ENCODE measurements at regions not wholly inside any gene's neighbourhood (a gene's known extent, or its start where the extent isn't known, plus 50 kb on each side); places are given as distances from the start of the nearest gene placed in this dataset.

GRCh38 chr5:2096887-2097505, 214.3 kb upstream of the IRX4 start:
- no peak for ATAC-seq
- POLR2A ChIA-PET (ENCODE audit: unreplicated experiment) = no interaction called here

GRCh38 chr5:2095011-2095410, 212.3 kb upstream of the IRX4 start:
- peaks cover 3% of the 10 kb centered on the region; the same call in 1 of the 2 replicates for H3K4me1 ChIP-seq (ENCODE audit: insufficient read depth, low read length)
- DNase-seq (no peak), ATAC-seq (no peak)
- H3F3A ChIP-seq (ENCODE audit: low read length, unreplicated experiment) = no peaks in the 10 kb centered on the region
- ChIA-PET POLR2A (ENCODE audit: unreplicated experiment) (no interaction called here), CTCF (no interaction called here)
- no peak overlapping the region for H3K27ac ChIP-seq (ENCODE audit: low read length)
- intact Hi-C loops (cut with micrococcal nuclease) = no loop called here
- no peaks in the 10 kb centered on the region for H3K27me3 ChIP-seq (ENCODE audit: low read length)
- no peaks in the 10 kb centered on the region for H3K9me3 ChIP-seq (ENCODE audit: low read length)
- H3K36me3 ChIP-seq (ENCODE audit: low read depth, low read length) = no peaks in the 10 kb centered on the region
- TF ChIP-seq EZH2phosphoT487 (IDR thresholded peaks at IDR 0.05; ENCODE audit: borderline replicate concordance, low read length) = no peak
- no peak for TF ChIP-seq CTCF (conservative IDR thresholded peaks at IDR 0.05; ENCODE audit: low read depth, low read length)
- TF ChIP-seq EZH2 (IDR thresholded peaks at IDR 0.05; ENCODE audit: low read length, unreplicated experiment) = no peak
- H3K79me2 ChIP-seq (ENCODE audit: low read length) = no peaks in the 10 kb centered on the region
- no TSS peak for BruUV-seq (replicated peaks)
- H4K20me1 ChIP-seq (ENCODE audit: low read length) = no peaks in the 10 kb centered on the region
- H3K9ac ChIP-seq (ENCODE audit: low read length) = no peak overlapping the region
- H3K4me2 ChIP-seq (ENCODE audit: low read length) = no peak overlapping the region
- no peaks in the 10 kb centered on the region for H3K9me2 ChIP-seq (replicated peaks; ENCODE audit: low read length)
- no peak overlapping the region for H2AFZ ChIP-seq (ENCODE audit: low read length)
- H3K4me3 ChIP-seq (ENCODE audit: low read length) = no peak overlapping the region

More at GRCh38 chr5:2096887-2097505, 214.3 kb upstream of the IRX4 start:
- H3K4me2 ChIP-seq (ENCODE audit: low read length) = no peak overlapping the region
- intact Hi-C loops (cut with micrococcal nuclease) = no loop called here
- H3F3A ChIP-seq (ENCODE audit: low read length, unreplicated experiment) = no peaks in the 10 kb centered on the region
- peaks cover 3% of the 10 kb centered on the region; the same call in 1 of the 2 replicates for H3K4me1 ChIP-seq (ENCODE audit: insufficient read depth, low read length)
- no peaks in the 10 kb centered on the region for H3K79me2 ChIP-seq (ENCODE audit: low read length)
- no peak for DNase-seq
- CTCF ChIA-PET = no interaction called here
- no peak overlapping the region for H3K27ac ChIP-seq (ENCODE audit: low read length)
- BruUV-seq (replicated peaks) = no TSS peak
- no peaks in the 10 kb centered on the region for H3K9me2 ChIP-seq (replicated peaks; ENCODE audit: low read length)
- no peaks in the 10 kb centered on the region for H3K9me3 ChIP-seq (ENCODE audit: low read length)
- TF ChIP-seq EZH2 (IDR thresholded peaks at IDR 0.05; ENCODE audit: low read length, unreplicated experiment) (no peak), CTCF (conservative IDR thresholded peaks at IDR 0.05; ENCODE audit: low read depth, low read length) (no peak), EZH2phosphoT487 (IDR thresholded peaks at IDR 0.05; ENCODE audit: borderline replicate concordance, low read length) (no peak)
- no peaks in the 10 kb centered on the region for H3K36me3 ChIP-seq (ENCODE audit: low read depth, low read length)
- H3K9ac ChIP-seq (ENCODE audit: low read length) = no peak overlapping the region
- H2AFZ ChIP-seq (ENCODE audit: low read length) = no peak overlapping the region
- no peak overlapping the region for H3K4me3 ChIP-seq (ENCODE audit: low read length)
- no peaks in the 10 kb centered on the region for H4K20me1 ChIP-seq (ENCODE audit: low read length)
- H3K27me3 ChIP-seq (ENCODE audit: low read length) = 0 out of 2 replicates have a peak, but pooled peaks cover 3% of the 10 kb centered on the region

GRCh38 chr5:2094616-2094995, 211.9 kb upstream of the IRX4 start:
- no peak for DNase-seq
- no peaks in the 10 kb centered on the region for H3K27me3 ChIP-seq (ENCODE audit: low read length)
- BruUV-seq (replicated peaks) = no TSS peak
- H3K4me3 ChIP-seq (ENCODE audit: low read length) = no peak overlapping the region
- H3F3A ChIP-seq (ENCODE audit: low read length, unreplicated experiment) = no peaks in the 10 kb centered on the region
- H2AFZ ChIP-seq (ENCODE audit: low read length) = no peak overlapping the region
- no peak overlapping the region for H3K4me2 ChIP-seq (ENCODE audit: low read length)
- no peaks in the 10 kb centered on the region for H3K79me2 ChIP-seq (ENCODE audit: low read length)
- H3K4me1 ChIP-seq (ENCODE audit: insufficient read depth, low read length) = peaks cover 3% of the 10 kb centered on the region; the same call in 1 of the 2 replicates
- no peaks in the 10 kb centered on the region for H3K36me3 ChIP-seq (ENCODE audit: low read depth, low read length)
- TF ChIP-seq EZH2phosphoT487 (IDR thresholded peaks at IDR 0.05; ENCODE audit: borderline replicate concordance, low read length) (no peak), CTCF (conservative IDR thresholded peaks at IDR 0.05; ENCODE audit: low read depth, low read length) (no peak), EZH2 (IDR thresholded peaks at IDR 0.05; ENCODE audit: low read length, unreplicated experiment) (no peak)
- ChIA-PET POLR2A (ENCODE audit: unreplicated experiment) (no interaction called here), CTCF (no interaction called here)
- intact Hi-C loops (cut with micrococcal nuclease) = no loop called here
- H3K27ac ChIP-seq (ENCODE audit: low read length) = no peak overlapping the region
- no peak overlapping the region for H3K9ac ChIP-seq (ENCODE audit: low read length)
- no peaks in the 10 kb centered on the region for H3K9me3 ChIP-seq (ENCODE audit: low read length)
- H4K20me1 ChIP-seq (ENCODE audit: low read length) = no peaks in the 10 kb centered on the region
- H3K9me2 ChIP-seq (replicated peaks; ENCODE audit: low read length) = no peaks in the 10 kb centered on the region
- no peak for ATAC-seq
